GM19455 (cell line): ENCODE measurements at regions not wholly inside any gene's neighbourhood (a gene's known extent, or its start where the extent isn't known, plus 50 kb on each side); places are given as distances from the start of the nearest gene placed in this dataset.
"Not testable (repeated sequence)": the region's sequence is repeated elsewhere in the genome, so short reads cannot be mapped to it uniquely, and the experiment has no call there.

ENCODE experiments used
- ATAC-seq: cut with Tn5 transposase; IDR thresholded peaks from one replicate; pipeline ENCODE4 v1.9.1; 2021; ENCODE audit not compliant: unreplicated experiment

- ATAC-seq, result no peak
These were observed 224.2 kb upstream of the SYNCRIP start for GRCh38 chr6:85866758-85867401.

- ATAC-seq, result no peak
These were observed 223.7 kb upstream of the SYNCRIP start for GRCh38 chr6:85866370-85866730.

GRCh38 chr6:85865420-85866369 is 223.0 kb upstream of the SYNCRIP start:
- ATAC-seq, result no peak

- no peak for ATAC-seq
These were observed 222.0 kb upstream of the SYNCRIP start for GRCh38 chr6:85864453-85865401.

GRCh38 chr6:85856235-85856634 is 213.5 kb upstream of the SYNCRIP start:
- no peak for ATAC-seq

GRCh38 chr6:85838351-85839119 is 195.8 kb upstream of the SYNCRIP start:
- ATAC-seq, result not testable (repeated sequence)

- no peak for ATAC-seq
These were observed 186.3 kb upstream of the SYNCRIP start for GRCh38 chr6:85828973-85829372.

- ATAC-seq, result no peak
These were observed 184.3 kb upstream of the SYNCRIP start for GRCh38 chr6:85826997-85827396.

- ATAC-seq, result no peak
These were observed 181.6 kb upstream of the SYNCRIP start for GRCh38 chr6:85824329-85824728.

- ATAC-seq, result no peak
These were observed 167.9 kb upstream of the SYNCRIP start for GRCh38 chr6:85810558-85810957.

- no peak for ATAC-seq
These were observed 161.0 kb upstream of the SYNCRIP start for GRCh38 chr6:85803721-85804120.

- ATAC-seq, result no peak
These were observed 159.5 kb upstream of the SYNCRIP start for GRCh38 chr6:85802162-85802561.

- ATAC-seq, result no peak
These were observed 156.4 kb upstream of the SYNCRIP start for GRCh38 chr6:85798931-85799652.

GRCh38 chr6:85797993-85798392 is 155.3 kb upstream of the SYNCRIP start:
- ATAC-seq, result no peak

- no peak for ATAC-seq
These were observed 153.3 kb upstream of the SYNCRIP start for GRCh38 chr6:85795945-85796344.

- no peak for ATAC-seq
These were observed 149.6 kb upstream of the SYNCRIP start for GRCh38 chr6:85792254-85792653.

- no peak for ATAC-seq
These were observed 133.2 kb upstream of the SYNCRIP start for GRCh38 chr6:85775883-85776282.

- no peak for ATAC-seq
These were observed 130.0 kb upstream of the SYNCRIP start for GRCh38 chr6:85772641-85773040.

GRCh38 chr6:85771925-85772430 is 129.3 kb upstream of the SYNCRIP start:
- ATAC-seq, result no peak

GRCh38 chr6:85771455-85771854 is 128.8 kb upstream of the SYNCRIP start:
- no peak for ATAC-seq
